SK-N-SH treated with all-trans-retinoic acid at 6 μM for 48 hours (cell line): ENCODE measurements at regions not wholly inside any gene's neighbourhood (a gene's known extent, or its start where the extent isn't known, plus 50 kb on each side); places are given as distances from the start of the nearest gene placed in this dataset.

ENCODE experiments used
- ATAC-seq: fragments of 200-7000 bp; cut with Tn5 transposase; 3 replicates; pipeline ENCODE4 v1.9.1; 2020; ENCODE audit warnings: mild to moderate bottlenecking, moderate library complexity
- BACH2 ChIP-seq: fragments of 250-450 bp; sonication (Bioruptor Pico); IDR thresholded peaks from 2 replicates; pipeline ENCODE4 v1.9.0; 2021; ENCODE audit warnings: mild to moderate bottlenecking, borderline replicate concordance
- CREB5 ChIP-seq: fragments of 250-450 bp; sonication (Bioruptor Pico); IDR thresholded peaks from 2 replicates; pipeline ENCODE4 v1.5.1; 2020; ENCODE audit warnings: low read depth, mild to moderate bottlenecking, moderate library complexity
- CSDC2 ChIP-seq: fragments of 250-450 bp; sonication (Bioruptor Pico); IDR thresholded peaks from 2 replicates; pipeline ENCODE4 v1.5.0; 2020; ENCODE audit warnings: mild to moderate bottlenecking, moderate library complexity
- ESRRG ChIP-seq: fragments of 250-450 bp; sonication (Bioruptor Pico); IDR thresholded peaks from 2 replicates; pipeline ENCODE4 v1.6.1; 2021; ENCODE audit warnings: mild to moderate bottlenecking
- GLIS3 ChIP-seq: fragments of 250-450 bp; sonication (Bioruptor Pico); IDR thresholded peaks from 2 replicates; pipeline ENCODE4 v1.5.0; 2020; ENCODE audit warnings: mild to moderate bottlenecking, moderate library complexity
- ISL1 ChIP-seq: fragments of 250-450 bp; sonication (Bioruptor Pico); IDR thresholded peaks from 2 replicates; pipeline ENCODE4 v2.1.2; 2022; ENCODE audit warnings: mild to moderate bottlenecking, moderate library complexity
- OSR1 ChIP-seq: fragments of 250-450 bp; sonication (Bioruptor Pico); IDR thresholded peaks from 2 replicates; pipeline ENCODE4 v1.8.0; 2022; ENCODE audit warnings: moderate library complexity, mild to moderate bottlenecking, inconsistent platforms
- PATZ1 ChIP-seq: fragments of 250-450 bp; sonication (Bioruptor Pico); IDR thresholded peaks from 2 replicates; pipeline ENCODE4 v1.8.0; 2020; ENCODE audit warnings: mild to moderate bottlenecking, moderate library complexity, borderline replicate concordance
- PPARA ChIP-seq: fragments of 250-450 bp; sonication (Bioruptor Pico); IDR thresholded peaks from 2 replicates; pipeline ENCODE4 v1.5.0; 2020; ENCODE audit warnings: mild to moderate bottlenecking, borderline replicate concordance
- RARB ChIP-seq: fragments of 250-450 bp; sonication (Bioruptor Pico); IDR thresholded peaks from 2 replicates; pipeline ENCODE4 v1.8.0; 2021; ENCODE audit warnings: mild to moderate bottlenecking, moderate library complexity
- SNAI2 ChIP-seq: fragments of 250-450 bp; sonication (Bioruptor Pico); IDR thresholded peaks from 2 replicates; pipeline ENCODE4 v1.5.0; 2020; ENCODE audit warnings: mild to moderate bottlenecking, moderate library complexity
- TCF4 ChIP-seq: fragments of 250-450 bp; sonication (Bioruptor Pico); IDR thresholded peaks from 2 replicates; pipeline ENCODE4 v1.8.0; 2021; ENCODE audit warnings: mild to moderate bottlenecking, moderate library complexity, borderline replicate concordance
- TOX ChIP-seq: fragments of 250-450 bp; sonication (Bioruptor Pico); IDR thresholded peaks from 2 replicates; pipeline ENCODE4 v1.8.0; 2021; ENCODE audit warnings: mild to moderate bottlenecking, moderate library complexity, borderline replicate concordance
- ZC3H10 ChIP-seq: fragments of 250-450 bp; sonication (Bioruptor Pico); IDR thresholded peaks from 2 replicates; pipeline ENCODE4 v1.5.1; 2021; ENCODE audit warnings: mild to moderate bottlenecking, moderate library complexity
- ZFP3 ChIP-seq: fragments of 250-450 bp; sonication (Bioruptor Pico); IDR thresholded peaks from 2 replicates; pipeline ENCODE4 v1.5.0; 2020; ENCODE audit warnings: mild to moderate bottlenecking, moderate library complexity
- ZFP30 ChIP-seq: fragments of 450-650 bp; formaldehyde crosslinking; IDR thresholded peaks from 2 replicates; pipeline ENCODE4 v1.5.0; 2022; ENCODE audit warnings: mild to moderate bottlenecking, moderate library complexity
- ZNF565 ChIP-seq: fragments of 450-650 bp; formaldehyde crosslinking; conservative IDR thresholded peaks from 2 replicates; pipeline ENCODE4 v1.5.0; 2020; ENCODE audit warnings: low read depth, mild to moderate bottlenecking, moderate library complexity
- ZNF70 ChIP-seq: fragments of 450-650 bp; formaldehyde crosslinking; IDR thresholded peaks from 2 replicates; pipeline ENCODE4 v1.5.0; 2020; ENCODE audit warnings: mild to moderate bottlenecking, moderate library complexity
- ZNF8 ChIP-seq: fragments of 450-650 bp; formaldehyde crosslinking; IDR thresholded peaks from 2 replicates; pipeline ENCODE4 v1.5.0; 2020; ENCODE audit warnings: mild to moderate bottlenecking, moderate library complexity
- TF ChIP-seq, protein P1 (sequence below): fragments of 250-450 bp; sonication (Bioruptor Pico); IDR thresholded peaks from 2 replicates; pipeline ENCODE4 v1.5.1; 2021; ENCODE audit warnings: mild to moderate bottlenecking, moderate library complexity
- TF ChIP-seq, protein P2 (sequence below): fragments of 250-450 bp; sonication (Bioruptor Pico); IDR thresholded peaks from 2 replicates; pipeline ENCODE4 v1.8.0; 2021; ENCODE audit warnings: low read depth, mild to moderate bottlenecking, moderate library complexity, borderline replicate concordance
- TF ChIP-seq, protein P3 (sequence below): fragments of 250-450 bp; sonication (Bioruptor Pico); IDR thresholded peaks from 2 replicates; pipeline ENCODE4 v1.5.0; 2020; ENCODE audit warnings: mild to moderate bottlenecking, moderate library complexity

DNA sequence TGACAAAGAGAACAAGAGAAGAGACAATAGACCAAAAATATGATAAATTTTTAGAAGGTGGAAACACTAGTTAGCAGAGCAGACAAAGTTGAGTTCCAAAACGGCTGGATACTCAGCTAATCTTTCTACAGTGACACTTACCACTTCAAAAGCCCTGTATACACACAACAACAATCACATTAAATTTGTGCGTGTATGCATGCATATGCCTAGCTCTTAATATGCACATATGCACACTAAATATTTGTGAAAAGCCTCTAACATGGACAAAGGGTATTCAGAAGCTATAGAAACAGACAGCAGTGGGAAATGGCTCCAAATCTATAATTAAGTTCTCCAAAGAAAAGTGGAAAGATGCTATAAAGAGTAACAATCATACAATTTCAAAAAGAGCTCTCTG, 476.4 kb downstream of the HTR7 start:
- no peak for TF ChIP-seq ZNF8 (CRISPR knock-in tag)
- TF ChIP-seq ZFP30: no peak
- TF ChIP-seq ZC3H10: no peak
- no peak for TF ChIP-seq OSR1 (CRISPR knock-in tag)
- TF ChIP-seq, protein P1, sequence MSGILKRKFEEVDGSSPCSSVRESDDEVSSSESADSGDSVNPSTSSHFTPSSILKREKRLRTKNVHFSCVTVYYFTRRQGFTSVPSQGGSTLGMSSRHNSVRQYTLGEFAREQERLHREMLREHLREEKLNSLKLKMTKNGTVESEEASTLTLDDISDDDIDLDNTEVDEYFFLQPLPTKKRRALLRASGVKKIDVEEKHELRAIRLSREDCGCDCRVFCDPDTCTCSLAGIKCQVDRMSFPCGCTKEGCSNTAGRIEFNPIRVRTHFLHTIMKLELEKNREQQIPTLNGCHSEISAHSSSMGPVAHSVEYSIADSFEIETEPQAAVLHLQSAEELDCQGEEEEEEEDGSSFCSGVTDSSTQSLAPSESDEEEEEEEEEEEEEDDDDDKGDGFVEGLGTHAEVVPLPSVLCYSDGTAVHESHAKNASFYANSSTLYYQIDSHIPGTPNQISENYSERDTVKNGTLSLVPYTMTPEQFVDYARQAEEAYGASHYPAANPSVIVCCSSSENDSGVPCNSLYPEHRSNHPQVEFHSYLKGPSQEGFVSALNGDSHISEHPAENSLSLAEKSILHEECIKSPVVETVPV (CRISPR knock-in tag): no peak
- no peak for TF ChIP-seq CREB5 (CRISPR knock-in tag)
- no peak for TF ChIP-seq ESRRG (CRISPR knock-in tag)
- TF ChIP-seq, protein P2, sequence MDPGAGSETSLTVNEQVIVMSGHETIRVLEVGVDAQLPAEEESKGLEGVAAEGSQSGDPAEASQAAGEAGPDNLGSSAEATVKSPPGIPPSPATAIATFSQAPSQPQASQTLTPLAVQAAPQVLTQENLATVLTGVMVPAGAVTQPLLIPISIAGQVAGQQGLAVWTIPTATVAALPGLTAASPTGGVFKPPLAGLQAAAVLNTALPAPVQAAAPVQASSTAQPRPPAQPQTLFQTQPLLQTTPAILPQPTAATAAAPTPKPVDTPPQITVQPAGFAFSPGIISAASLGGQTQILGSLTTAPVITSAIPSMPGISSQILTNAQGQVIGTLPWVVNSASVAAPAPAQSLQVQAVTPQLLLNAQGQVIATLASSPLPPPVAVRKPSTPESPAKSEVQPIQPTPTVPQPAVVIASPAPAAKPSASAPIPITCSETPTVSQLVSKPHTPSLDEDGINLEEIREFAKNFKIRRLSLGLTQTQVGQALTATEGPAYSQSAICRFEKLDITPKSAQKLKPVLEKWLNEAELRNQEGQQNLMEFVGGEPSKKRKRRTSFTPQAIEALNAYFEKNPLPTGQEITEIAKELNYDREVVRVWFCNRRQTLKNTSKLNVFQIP (CRISPR knock-in tag): no peak
- TF ChIP-seq, protein P3, sequence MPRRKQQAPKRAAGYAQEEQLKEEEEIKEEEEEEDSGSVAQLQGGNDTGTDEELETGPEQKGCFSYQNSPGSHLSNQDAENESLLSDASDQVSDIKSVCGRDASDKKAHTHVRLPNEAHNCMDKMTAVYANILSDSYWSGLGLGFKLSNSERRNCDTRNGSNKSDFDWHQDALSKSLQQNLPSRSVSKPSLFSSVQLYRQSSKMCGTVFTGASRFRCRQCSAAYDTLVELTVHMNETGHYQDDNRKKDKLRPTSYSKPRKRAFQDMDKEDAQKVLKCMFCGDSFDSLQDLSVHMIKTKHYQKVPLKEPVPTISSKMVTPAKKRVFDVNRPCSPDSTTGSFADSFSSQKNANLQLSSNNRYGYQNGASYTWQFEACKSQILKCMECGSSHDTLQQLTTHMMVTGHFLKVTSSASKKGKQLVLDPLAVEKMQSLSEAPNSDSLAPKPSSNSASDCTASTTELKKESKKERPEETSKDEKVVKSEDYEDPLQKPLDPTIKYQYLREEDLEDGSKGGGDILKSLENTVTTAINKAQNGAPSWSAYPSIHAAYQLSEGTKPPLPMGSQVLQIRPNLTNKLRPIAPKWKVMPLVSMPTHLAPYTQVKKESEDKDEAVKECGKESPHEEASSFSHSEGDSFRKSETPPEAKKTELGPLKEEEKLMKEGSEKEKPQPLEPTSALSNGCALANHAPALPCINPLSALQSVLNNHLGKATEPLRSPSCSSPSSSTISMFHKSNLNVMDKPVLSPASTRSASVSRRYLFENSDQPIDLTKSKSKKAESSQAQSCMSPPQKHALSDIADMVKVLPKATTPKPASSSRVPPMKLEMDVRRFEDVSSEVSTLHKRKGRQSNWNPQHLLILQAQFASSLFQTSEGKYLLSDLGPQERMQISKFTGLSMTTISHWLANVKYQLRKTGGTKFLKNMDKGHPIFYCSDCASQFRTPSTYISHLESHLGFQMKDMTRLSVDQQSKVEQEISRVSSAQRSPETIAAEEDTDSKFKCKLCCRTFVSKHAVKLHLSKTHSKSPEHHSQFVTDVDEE: no peak
- TF ChIP-seq CSDC2 (CRISPR knock-in tag): no peak
- TF ChIP-seq GLIS3 (CRISPR knock-in tag): no peak
- TF ChIP-seq TOX (CRISPR knock-in tag): no peak
- TF ChIP-seq ZNF565 (CRISPR knock-in tag): no peak
- no peak for TF ChIP-seq BACH2
- no peak for TF ChIP-seq PPARA (CRISPR knock-in tag)
- no peak for TF ChIP-seq ISL1
- TF ChIP-seq ZNF70: no peak
- no peak for TF ChIP-seq RARB (CRISPR knock-in tag)
- TF ChIP-seq SNAI2: no peak
- no peak for ATAC-seq

DNA sequence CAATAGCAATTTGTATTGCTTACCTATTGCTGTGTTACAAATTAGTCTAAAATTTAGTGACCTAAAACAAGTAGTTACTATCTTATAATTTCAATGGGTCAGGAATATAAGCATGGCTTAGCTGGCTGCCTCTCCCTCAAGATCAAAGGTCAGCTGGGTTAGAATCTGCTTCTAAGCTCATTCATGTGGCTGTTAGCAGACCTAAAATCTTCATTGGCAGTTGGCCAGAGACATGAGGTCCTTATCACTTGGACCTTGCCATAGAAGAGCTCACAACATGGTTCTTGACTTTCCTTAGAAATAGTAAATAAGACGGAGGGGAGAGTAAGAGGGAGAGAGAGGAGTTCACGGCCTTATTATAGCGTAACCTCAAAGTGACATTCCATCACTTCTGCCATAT, 468.0 kb downstream of the HTR7 start:
- TF ChIP-seq SNAI2: no peak
- TF ChIP-seq OSR1 (CRISPR knock-in tag): no peak
- no peak for TF ChIP-seq ZFP3 (CRISPR knock-in tag)
- no peak for TF ChIP-seq ZNF565 (CRISPR knock-in tag)
- no peak for TF ChIP-seq TOX (CRISPR knock-in tag)
- TF ChIP-seq, protein P1 (CRISPR knock-in tag): no peak
- no peak for TF ChIP-seq PATZ1
- no peak for TF ChIP-seq ZNF8 (CRISPR knock-in tag)
- no peak for TF ChIP-seq ESRRG (CRISPR knock-in tag)
- TF ChIP-seq CREB5 (CRISPR knock-in tag): no peak
- no peak for TF ChIP-seq ISL1
- no peak for TF ChIP-seq PPARA (CRISPR knock-in tag)
- TF ChIP-seq ZNF70: no peak
- TF ChIP-seq ZFP30: no peak
- TF ChIP-seq, protein P2 (CRISPR knock-in tag): no peak
- no peak for TF ChIP-seq RARB (CRISPR knock-in tag)
- no peak for TF ChIP-seq ZC3H10
- TF ChIP-seq GLIS3 (CRISPR knock-in tag): no peak
- TF ChIP-seq BACH2: no peak
- TF ChIP-seq TCF4 (CRISPR knock-in tag): no peak
- no peak for ATAC-seq
